NCI-H82 treated with DMSO at 0.1 percent for 48 hours (cell line): ENCODE measurements at regions not wholly inside any gene's neighbourhood (a gene's known extent, or its start where the extent isn't known, plus 50 kb on each side); places are given as distances from the start of the nearest gene placed in this dataset.
A peak's percentile ranks its signal among the peaks of the same experiment; 100 is the strongest.
"Not testable (repeated sequence)": the region's sequence is repeated elsewhere in the genome, so short reads cannot be mapped to it uniquely, and the experiment has no call there.

Experiments used
- DNase-seq: peaks from one replicate; lab custom pipeline; 2025; ENCODE audit not compliant: unreplicated experiment; lab: John Stamatoyannopoulos, UW

DNA sequence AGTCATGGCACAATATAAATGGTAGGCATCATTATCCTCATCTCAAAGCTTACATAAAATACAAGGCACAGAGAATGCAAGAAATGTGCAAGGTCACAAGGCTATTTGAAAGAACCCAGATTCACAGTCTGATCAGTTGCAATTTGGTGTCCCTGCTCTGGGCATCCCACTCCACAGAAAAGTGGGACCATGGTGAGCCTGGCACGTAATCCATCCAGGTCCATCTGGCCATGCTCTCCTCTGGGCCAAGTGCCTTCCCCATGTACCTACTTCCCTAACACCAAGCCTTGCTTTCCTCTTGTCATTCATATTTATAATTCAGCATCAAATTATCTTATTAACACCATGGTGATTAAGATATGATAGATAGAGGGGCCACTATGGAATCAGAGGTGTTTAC lies 390.0 kb downstream of the CDH11 start:
- no peak for DNase-seq

DNA sequence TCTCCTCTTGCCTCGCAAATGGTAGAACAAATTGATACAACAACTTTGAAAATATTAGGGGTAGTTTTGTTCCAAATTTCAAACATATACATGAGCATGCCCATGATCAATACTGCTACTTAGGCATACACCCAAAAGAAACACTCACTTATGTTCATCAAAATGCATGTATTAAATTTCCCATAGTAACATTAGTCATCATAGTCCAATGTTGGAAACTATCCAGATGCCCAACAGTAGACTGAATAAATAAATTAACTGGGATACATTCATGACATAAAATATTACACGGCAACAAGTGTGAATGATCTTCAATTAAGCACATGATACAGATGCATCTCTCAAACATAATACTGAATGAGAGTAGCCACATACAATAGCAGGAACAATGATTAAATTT lies 391.6 kb downstream of the CDH11 start:
- no peak for DNase-seq

DNA sequence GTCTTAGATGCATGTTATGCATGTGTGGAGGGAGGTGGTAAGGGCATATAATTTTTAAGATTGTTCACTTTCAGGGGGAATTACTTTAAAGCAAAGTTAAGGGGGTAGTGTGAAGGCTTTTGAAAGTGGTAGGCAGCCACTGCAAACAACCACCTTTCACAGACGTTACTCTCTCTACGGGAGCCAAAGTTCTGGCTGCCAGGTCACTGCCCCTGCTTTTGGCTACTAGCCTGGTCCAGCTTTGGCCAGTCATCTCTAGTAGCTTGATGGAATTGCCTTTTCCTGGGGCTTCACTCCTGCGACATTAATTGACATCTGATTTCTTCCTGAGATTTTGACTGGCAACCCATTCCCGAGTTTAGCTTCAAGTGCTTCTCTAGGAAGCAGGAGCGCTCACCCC lies 397.5 kb downstream of the CDH11 start:
- no peak for DNase-seq

GRCh38 chr16:64718486-64718885 lies 403.4 kb downstream of the CDH11 start:
- no peak for DNase-seq

DNA sequence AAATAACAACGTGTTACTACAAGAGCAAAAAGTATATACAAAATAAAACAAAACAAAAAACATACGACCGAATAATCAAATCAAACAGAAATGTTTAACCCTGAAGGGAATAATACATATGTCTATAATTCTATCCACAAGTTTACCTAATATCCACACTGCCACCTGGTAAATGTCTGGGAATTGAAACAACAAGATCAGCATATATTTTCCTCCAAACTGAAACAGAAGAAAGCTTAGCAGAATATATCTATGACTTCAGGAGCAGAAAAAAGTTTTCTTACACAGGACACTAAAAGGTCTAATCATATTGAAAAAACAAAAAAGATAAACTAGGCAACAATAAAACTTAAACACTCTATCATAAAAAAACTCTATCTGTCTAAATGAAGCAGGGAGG lies 404.0 kb downstream of the CDH11 start:
- no peak for DNase-seq

DNA sequence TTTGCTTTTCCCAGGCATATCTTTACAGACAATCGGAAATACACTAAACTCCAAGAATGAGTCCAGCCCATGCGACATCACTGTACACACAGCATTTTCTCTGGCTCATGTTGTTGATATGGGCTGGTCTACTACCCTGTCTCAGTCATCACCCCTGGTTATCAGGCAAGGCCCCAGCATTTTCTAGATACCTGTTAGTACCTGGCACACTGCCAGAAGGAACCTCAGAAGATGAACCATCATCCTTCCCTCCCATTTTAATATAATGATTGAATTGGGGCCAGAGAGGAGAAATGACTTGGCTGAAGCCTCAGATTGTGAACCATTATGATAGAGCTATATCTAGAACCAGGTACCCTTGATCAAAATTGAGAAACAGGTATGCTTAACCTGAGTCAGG lies 406.2 kb downstream of the CDH11 start:
- no peak for DNase-seq

DNA sequence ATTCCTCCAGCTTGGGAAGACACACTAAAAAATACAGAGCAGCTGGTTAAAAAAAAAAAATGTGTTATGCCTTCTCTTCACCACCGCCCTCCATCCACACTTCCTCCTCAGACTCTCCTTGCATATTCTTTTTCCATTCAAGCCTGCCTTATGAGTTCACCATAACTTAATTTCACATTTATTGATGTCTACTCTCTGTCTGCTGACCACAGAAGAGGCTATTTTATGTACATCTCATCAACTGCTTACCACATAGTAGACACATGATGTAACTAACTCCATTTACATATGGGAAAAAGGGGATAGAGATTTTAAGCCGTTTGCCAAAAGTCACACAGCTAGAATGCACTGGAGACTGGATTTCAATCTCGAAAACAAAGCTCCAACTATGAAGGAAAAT lies 409.8 kb downstream of the CDH11 start:
- no peak for DNase-seq

- peak; percentile 12 for DNase-seq
These were observed 410.3 kb downstream of the CDH11 start for GRCh38 chr16:64711596-64711995.

DNA sequence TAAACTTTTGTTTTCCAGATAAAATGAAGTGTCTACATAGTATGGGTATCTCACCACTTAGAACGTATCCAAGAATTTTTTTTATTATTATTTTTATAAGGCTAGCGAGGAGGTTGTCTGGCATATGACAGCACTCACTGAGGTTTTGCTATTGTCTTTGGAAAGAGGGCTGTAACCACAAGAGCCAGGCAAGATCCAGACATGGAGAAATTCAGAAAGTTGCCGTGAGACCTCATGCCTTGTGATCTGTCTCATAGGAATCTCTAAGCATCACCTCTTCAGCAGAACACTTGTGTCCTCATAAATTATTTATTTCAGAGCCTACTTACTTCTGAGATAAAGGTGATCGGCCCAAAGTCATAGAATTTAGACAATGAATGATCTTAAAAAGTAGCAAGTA lies 410.8 kb downstream of the CDH11 start:
- DNase-seq = no peak

GRCh38 chr16:64705443-64705842 lies 416.4 kb downstream of the CDH11 start:
- no peak for DNase-seq

GRCh38 chr16:64704386-64704785 lies 417.5 kb downstream of the CDH11 start:
- no peak for DNase-seq

- no peak for DNase-seq
These were observed 419.4 kb downstream of the CDH11 start for GRCh38 chr16:64702415-64702814.

DNA sequence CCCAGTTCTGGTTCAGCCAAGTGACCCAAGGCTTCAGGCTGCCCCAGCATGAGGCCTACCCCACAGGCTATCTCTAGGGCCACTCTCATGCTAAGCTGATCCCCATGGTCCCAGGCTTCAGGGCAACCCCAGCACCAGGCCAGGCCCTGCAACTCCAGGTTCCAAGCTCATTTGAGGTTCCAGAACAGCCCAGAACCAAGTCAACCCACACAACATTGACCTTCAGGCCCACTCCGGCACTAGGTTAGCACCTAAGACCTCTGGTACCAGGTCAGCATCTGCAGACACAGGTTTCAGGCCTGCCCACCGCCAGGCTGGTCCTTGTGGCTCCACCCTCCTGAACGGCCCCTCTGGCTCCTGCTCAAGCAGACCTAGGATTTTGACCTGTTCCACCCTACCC lies 421.2 kb downstream of the CDH11 start:
- no peak for DNase-seq

- no peak for DNase-seq
These were observed 425.0 kb downstream of the CDH11 start for GRCh38 chr16:64696866-64697265.

GRCh38 chr16:64695684-64696083 lies 426.2 kb downstream of the CDH11 start:
- no peak for DNase-seq

DNA sequence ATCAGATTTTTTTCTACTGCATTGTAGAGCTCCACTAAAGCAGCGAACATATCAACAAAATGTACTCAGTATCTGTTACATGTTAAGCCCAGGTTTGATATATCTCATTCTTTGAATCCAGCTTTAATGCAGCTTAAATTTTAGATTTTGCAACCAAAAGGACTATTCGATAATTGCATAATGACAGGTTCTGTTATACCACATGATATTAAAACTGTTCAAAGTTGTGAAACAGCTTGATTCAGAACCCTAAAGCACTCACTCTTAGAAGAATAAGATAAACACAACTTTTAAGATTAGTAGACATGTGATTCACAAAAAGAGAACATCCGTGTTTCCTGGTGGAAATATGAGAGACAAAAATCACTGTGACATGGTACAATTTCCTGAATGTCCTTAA lies 427.9 kb downstream of the CDH11 start:
- no peak for DNase-seq

GRCh38 chr16:64687786-64688185 lies 434.1 kb downstream of the CDH11 start:
- DNase-seq = no peak

DNA sequence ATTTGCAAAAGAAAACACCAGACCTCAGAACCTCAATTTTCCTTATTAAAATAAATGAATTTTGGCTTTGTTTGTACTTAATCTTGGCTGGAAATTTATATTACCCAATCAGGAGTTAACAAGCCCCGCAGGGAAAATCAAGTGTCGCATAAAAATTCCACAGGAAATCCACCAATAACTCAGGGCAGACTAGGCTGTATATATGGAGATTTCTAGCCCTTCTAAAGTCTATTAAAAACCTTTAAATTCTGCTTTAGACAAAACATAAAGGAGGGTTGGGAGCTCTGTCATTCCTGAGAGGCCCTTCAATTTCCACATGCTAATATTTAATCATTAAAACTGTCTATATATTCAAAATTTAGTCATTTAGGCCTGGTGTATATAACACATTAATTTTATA lies 434.7 kb downstream of the CDH11 start:
- no peak for DNase-seq

GRCh38 chr16:64679976-64680690 lies 441.7 kb downstream of the CDH11 start:
- no peak for DNase-seq

GRCh38 chr16:64669573-64669972 lies 452.3 kb downstream of the CDH11 start:
- no peak for DNase-seq

DNA sequence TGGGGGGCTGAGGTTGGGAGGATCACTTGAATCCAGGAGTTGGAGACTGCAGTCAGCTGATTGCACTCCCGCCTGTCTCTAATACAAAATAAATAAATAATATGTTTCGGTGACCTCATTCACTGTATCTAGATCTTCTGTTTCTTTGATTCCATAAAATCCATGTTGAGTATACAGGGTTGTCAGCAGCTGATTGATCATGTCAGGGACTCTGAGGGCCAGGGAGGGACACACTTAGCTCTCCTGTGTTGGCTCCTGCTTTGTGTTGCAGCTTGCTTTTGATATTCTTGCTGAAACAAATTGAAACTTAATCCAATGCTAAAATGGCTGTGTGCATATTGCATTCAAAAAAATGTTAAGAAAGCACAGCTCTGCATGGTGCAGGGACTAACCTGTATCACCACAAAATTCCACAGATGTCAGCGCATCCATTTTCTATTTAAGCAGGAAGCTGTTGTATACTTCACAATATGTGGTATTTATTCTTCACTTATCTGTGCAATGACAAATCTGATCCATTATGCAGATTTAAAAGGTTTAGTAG lies 454.5 kb downstream of the CDH11 start:
- DNase-seq = no peak

- DNase-seq = not testable (repeated sequence)
These were observed 459.6 kb downstream of the CDH11 start for GRCh38 chr16:64662312-64662711.

- DNase-seq = no peak
These were observed 462.0 kb downstream of the CDH11 start for GRCh38 chr16:64659866-64660265.
